ENCODE measurements at regions not wholly inside any gene's neighbourhood (a gene's known extent, or its start where the extent isn't known, plus 50 kb on each side); places are given as distances from the start of the nearest gene placed in this dataset.

DNA sequence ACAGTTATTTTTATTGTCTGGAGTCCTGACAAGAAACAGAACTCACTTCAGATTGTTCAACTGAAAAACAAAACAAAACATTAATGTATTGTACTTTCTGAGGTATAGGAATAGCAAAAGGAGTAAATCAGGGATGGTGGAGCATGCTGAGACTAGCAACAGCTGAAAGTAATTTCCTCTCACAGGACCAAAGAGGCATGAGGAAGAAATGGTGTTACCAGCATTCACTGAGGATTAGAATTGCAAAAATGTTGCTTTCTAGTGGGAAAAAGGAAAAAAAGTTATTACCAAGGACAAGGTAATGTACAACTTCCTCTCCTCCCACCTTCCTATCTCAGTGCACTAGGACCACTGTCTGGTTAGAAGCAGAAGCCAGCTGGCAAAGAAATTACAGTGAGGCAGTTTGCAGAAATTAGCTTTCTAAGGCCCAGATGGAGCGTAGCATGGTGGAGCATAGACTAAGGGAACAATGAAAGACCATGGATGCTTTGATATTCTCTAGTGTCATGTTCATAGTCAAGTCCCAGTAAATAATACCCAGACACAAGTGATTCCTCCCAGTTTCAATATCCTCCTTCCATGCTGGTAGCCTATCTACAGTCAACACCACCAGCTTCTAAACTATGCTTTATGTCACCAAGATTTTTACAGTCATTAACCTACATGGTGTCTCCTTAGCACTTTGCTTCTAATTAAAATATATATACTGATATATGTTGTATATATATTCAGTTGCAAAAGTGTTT lies 133.7 kb upstream of the DCN start:
- TF ChIP-seq, protein P1, sequence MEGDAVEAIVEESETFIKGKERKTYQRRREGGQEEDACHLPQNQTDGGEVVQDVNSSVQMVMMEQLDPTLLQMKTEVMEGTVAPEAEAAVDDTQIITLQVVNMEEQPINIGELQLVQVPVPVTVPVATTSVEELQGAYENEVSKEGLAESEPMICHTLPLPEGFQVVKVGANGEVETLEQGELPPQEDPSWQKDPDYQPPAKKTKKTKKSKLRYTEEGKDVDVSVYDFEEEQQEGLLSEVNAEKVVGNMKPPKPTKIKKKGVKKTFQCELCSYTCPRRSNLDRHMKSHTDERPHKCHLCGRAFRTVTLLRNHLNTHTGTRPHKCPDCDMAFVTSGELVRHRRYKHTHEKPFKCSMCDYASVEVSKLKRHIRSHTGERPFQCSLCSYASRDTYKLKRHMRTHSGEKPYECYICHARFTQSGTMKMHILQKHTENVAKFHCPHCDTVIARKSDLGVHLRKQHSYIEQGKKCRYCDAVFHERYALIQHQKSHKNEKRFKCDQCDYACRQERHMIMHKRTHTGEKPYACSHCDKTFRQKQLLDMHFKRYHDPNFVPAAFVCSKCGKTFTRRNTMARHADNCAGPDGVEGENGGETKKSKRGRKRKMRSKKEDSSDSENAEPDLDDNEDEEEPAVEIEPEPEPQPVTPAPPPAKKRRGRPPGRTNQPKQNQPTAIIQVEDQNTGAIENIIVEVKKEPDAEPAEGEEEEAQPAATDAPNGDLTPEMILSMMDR (IDR thresholded peaks at IDR 0.05) = no peak

- TF ChIP-seq, protein P1 (IDR thresholded peaks at IDR 0.05) = no peak
Measured at GRCh38 chr12:91311081-91311480, 128.5 kb upstream of the DCN start.

DNA sequence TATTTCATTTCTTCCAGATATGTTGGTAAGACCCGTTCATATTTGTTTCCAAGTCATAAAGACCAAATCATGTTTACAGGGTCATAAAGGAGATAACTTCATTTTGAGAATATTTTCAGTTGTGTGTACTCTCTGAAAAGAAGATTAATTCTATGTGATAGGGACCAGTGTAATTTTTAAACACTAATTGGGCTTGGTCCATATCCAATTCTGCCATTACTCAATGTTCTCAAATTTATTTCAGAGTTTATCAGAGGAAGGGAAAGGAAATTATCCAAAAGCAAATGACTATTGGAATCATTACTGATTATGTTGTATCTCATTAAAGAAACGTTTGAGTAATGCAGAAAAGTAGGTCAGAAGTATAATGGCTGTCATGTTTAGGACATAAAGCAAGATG lies 126.8 kb upstream of the DCN start:
- TF ChIP-seq, protein P1 (IDR thresholded peaks at IDR 0.05) = no peak

GRCh38 chr12:91307957-91308670 lies 125.5 kb upstream of the DCN start:
- TF ChIP-seq, protein P1 (IDR thresholded peaks at IDR 0.05) = no peak

DNA sequence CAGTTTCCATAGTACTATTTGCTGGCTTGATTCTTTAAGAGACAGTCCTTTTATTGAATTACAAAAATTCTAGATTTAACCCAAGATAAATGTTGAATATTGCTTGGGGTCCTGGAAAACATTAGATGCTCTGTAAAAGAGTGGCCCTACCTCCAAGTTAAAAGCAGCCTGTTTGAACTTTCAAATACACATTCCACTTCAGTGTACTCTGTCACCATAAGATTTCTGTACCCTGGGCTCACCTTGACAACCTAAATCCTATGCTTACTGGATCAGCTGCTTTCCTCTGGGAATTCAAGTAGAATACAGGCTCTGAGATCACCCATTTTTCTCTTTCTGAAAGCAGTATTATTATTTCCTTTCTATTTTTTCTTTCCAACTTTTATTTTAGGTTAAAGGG lies 107.7 kb upstream of the DCN start:
- TF ChIP-seq, protein P1 (IDR thresholded peaks at IDR 0.05) = no peak

GRCh38 chr12:91289906-91290305 lies 107.3 kb upstream of the DCN start:
- TF ChIP-seq, protein P1 (IDR thresholded peaks at IDR 0.05) = no peak

GRCh38 chr12:91289072-91289471 lies 106.5 kb upstream of the DCN start:
- TF ChIP-seq, protein P1 (IDR thresholded peaks at IDR 0.05) = no peak
